Fibroblast of skin of right biceps (primary cell): ENCODE measurements at regions not wholly inside any gene's neighbourhood (a gene's known extent, or its start where the extent isn't known, plus 50 kb on each side); places are given as distances from the start of the nearest gene placed in this dataset.
"Not testable (repeated sequence)": the region's sequence is repeated elsewhere in the genome, so short reads cannot be mapped to it uniquely, and the experiment has no call there.

Experiments used
- DNase-seq: peaks from one replicate; pipeline ENCODE4 v3.0.0-alpha.2; 2013

GRCh38 chr16:21487956-21488355 lies 111.4 kb upstream of the METTL9 start:
- not testable (repeated sequence) for DNase-seq

DNA sequence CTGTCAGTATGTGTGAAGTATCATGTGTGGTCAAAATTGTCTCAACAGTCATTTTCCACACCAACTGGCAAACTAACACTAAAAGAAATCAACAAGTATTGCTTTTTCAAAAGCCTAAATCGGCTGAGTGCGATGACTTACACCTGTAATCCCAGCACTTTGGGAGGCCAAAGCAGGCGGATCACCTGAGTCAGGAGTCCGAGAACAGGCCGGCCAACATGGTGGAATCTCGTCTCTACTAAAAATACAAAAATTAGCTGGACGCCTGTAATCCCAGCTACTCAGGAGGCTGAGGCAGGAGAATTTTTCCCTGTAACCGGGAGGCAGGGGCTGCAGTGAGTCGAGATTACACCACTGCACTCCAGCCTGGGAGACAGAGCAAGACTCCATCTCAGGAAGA lies 100.3 kb upstream of the METTL9 start:
- DNase-seq: not testable (repeated sequence)

DNA sequence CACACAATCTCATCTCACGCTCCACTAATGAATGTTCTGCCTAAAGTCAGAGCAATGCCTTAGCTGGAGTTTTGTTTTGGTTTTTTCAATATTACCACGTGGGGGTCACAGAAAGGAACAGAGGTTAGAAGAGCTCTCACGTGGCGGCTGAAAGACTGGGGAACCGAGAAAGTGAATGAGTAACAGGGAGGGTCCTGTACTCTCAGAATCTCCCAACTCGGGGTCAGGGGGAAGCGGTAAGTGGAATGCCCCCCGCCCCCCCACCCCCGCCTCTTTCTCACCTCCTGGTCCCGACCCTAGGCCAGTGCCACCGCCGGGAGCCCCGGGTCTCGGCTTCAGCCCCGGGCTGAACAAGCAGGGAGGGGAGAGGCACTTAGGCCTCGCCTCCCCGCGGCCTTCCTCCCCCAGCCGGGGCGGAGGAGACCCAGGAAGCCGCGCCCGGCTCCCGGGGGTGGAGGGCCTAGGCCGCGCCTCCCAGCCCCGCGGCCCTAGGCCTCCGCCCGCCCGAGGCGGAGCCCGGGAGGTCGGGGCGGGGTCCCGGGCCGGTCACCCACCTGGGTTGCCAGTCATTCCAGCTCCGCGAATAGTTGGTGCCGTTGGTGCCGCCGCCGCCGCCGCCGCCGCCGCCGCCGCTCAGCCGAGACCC lies 98.0 kb upstream of the METTL9 start:
- peak; percentile 53 for DNase-seq

DNA sequence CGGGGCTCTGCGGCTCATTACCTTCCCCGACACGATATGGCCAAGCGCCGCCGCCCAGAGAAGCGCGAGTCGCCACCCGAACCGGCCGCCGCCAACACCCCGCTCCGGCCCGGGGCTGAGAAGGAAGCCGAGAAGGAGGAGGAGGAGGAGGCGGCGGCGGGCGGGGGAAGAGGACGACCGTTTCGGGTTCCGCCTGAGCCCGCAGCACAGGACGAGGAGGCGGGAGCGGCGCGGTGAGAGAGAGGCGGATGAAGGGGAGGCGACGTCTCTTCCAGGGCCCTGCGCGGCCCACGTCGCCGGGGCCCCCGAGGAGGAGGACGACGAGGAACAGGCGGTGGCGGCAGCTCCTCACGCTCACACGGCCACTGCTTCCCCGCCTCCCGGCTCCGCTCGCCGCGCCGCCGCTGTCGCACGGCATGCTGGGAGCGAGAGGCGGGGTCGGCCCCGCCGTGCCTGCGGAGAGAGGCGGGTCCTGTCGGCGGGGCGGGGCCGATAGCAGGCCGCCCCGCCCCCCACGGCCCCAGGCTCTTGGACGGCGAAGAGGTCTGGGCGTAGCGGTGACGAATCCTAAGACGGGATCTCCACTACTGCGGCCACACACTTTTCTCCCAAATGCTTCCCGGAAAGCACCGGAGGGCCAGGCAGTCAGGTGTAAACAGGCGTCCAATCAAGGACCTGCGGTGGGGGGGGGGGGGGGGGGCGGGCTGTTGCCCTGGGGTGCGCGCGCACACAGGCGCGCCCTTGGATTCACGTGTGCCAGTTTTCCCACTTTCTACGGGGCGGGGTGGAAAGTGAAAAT lies 97.3 kb upstream of the METTL9 start:
- peak; percentile 90 for DNase-seq

DNA sequence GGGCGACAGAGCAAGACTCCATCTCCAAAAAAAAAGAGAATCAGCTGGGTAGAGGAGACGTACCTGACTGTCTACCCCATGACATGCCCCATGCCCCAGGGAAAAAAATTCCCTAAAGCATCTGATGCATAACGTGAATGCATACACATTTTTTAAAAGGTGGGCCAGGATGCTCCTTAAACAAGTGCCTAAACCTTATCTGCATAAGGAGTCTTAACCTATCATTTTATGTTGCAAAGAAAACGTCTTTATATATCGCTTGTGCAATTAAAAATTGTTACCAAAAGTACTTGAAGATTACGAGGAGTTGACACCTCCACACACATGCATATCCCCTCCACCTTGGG lies 95.8 kb upstream of the METTL9 start:
- DNase-seq: not testable (repeated sequence)

- not testable (repeated sequence) for DNase-seq
Observed at GRCh38 chr16:21503941-21504832, 95.2 kb upstream of the METTL9 start.

DNA sequence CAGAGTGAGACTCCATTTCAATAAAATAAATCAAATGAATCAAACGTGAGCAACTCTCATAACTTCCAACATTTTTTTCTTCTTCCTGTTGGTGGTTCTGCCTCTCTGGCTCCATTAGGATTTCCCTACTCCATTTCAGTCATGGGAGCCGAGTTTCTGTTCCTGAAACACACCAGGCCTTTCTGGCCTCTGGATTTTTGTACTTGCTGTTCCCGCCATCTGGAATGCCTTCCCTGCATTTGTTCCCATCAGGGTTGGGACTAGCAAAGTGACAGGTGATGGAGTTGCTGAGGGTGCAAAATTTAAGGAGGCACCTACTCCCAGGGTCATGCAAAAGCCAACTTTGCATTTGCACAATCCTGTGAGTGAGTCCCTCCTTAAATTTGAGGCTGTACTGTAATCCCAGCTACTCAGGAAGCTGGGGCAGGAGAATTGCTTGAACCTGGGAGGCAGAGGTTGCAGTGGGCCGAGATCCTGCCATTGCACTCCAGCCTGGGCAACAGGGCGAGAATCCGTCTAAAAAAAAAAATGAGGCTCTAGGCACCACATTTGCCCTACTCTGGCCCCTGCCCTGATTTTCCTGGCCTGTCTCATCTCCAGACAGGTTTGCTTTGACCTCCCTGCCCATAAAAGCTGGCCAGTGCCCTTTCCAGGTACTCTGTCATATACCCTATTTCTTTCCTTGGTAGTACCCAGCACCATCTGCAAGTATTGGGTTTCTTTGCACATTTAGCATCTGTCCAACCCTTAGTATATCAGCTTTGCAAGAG lies 93.4 kb upstream of the METTL9 start:
- DNase-seq: not testable (repeated sequence)

GRCh38 chr16:21506857-21507456 lies 92.4 kb upstream of the METTL9 start:
- DNase-seq: not testable (repeated sequence)

DNA sequence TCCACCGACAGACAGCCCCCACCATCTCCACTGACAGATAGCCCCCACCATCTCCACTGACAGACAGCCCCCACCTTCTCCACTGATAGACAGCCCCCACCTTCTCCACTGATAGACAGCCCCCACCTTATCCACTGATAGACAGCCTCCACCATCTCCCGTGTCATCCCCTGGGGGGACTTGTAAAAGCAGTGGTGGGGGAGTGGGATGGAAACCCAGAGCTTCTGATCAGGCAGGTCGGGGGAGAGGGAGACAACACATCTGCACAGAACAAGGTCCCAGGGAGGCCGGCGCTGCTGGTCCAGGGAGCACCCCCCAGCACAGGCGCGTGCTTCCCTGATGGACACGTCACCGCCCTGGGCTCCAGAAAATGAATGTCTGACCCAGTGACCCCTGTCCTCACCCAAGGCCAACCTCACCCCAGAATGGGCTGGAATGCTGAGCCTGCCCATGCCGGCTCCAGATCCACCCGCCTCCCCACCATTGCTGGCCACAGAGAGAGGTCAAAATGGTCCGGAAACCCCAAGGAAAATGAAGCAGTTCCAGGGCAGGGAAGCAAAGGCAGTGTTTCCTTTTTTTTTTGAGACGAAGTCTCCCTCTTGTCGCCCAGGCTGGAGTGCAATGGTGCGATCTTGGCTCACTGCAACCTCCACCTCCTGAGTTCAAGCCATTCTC lies 91.6 kb upstream of the METTL9 start:
- not testable (repeated sequence) for DNase-seq

DNA sequence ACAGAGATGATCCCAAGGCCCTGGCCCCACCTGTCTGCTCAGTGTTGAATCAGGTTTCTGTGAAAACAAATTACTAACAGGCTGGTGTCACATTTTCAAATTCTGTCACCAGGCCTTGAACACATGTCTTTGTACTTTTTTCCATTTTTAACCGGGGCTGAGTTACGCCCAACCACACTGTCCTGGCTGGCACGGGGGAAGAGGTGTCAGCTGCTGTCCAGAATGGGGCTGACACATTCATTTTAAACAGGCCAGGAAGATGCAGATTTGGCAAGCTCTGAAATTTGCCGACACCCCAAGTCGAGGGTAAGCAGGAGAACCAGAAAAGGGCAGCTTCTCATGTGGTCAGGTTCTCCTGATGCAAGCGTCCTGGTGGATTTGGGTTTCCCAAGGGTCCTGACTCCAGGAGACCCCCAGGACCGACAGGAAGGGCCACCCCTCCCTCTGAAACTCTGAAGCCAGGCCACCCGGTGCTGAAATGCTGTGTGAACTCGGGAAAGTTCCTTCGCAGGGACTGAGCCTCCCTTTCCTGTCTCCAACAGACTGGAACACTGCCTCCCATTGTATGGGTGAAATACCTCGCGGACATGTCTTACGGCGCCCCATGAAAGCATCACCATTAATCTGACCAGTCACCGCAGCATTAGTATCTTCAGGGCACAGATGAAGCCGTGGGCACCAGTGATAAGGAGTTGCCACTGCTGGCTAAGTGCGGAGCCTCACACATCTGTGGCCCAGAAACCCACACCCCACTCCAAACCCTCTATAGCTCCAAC lies 90.5 kb upstream of the METTL9 start:
- not testable (repeated sequence) for DNase-seq

GRCh38 chr16:21509437-21510086 lies 89.8 kb upstream of the METTL9 start:
- not testable (repeated sequence) for DNase-seq

GRCh38 chr16:21510869-21511255 lies 88.5 kb upstream of the METTL9 start:
- DNase-seq: not testable (repeated sequence)

- DNase-seq: peak; percentile 56
Observed at GRCh38 chr16:21511315-21512210, 87.8 kb upstream of the METTL9 start.

- not testable (repeated sequence) for DNase-seq
Observed at GRCh38 chr16:21512280-21513192, 86.8 kb upstream of the METTL9 start.

- DNase-seq: not testable (repeated sequence)
Observed at GRCh38 chr16:21513337-21513741, 86.0 kb upstream of the METTL9 start.

DNA sequence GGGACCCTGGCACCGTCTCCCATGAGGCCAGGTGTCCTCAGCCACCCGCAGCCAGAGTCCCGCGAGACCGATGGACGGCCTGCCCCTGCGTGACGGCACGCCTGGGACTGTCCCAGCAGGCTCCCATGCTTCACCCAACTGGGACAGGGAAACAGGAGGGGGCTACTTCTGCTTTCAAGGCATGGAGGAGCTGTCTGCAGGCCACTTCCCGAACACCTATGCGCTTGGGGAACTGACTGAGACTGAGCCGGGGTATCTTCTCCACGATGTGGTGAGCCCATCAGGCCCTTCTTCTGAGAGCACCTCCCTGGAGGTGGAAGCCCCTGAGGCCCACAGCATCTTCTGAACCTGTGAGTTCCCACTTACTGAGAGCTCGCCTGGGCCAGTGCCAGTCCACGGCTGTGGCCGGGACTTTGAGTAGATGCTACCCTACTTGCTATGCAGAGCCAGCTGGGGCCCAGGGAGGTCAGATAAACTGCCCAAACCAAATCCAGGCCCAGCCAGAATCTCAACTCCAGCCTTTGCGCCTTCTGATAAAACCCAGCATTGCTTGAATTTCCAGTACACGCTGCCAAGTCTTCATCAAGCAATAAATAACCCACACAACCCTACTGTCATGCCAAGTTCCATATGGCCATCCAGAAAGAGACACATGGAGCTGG lies 85.4 kb upstream of the METTL9 start:
- DNase-seq: peak; percentile 33

DNA sequence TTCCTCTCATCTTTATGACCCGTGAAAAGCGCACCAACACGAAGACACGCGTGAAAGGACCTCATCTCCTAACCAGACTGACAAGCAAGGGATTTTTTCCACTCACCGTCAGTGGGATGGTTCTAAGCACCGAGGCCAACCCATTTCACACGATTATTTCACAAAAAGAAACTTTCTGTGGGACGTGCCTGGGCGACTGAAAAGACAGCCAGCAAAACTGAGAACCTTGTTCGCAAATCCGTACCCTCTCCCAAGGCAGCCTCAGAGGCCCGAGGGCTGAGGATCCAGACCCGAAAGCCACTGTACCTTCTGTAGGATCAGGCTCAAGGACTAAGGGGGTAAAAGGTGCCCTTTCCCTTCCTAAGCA lies 84.9 kb upstream of the METTL9 start:
- DNase-seq: not testable (repeated sequence)

DNA sequence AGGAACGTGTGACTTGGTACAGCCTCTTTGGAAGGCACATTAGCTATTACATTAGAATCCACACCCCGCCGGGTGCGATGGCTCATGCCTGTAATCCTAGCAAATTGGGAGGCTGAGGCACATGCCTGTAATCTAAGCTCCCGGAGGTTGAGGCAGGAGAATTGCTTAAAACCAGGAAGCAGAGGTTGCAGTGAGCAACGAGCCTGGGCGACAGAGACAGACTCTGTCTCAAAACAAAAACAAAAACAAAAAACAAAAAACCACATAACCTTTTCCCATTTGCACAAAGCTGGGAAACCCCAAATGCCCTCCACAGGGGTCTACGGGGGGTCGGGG lies 82.7 kb upstream of the METTL9 start:
- not testable (repeated sequence) for DNase-seq
